ENCODE measurements at regions not wholly inside any gene's neighbourhood (a gene's known extent, or its start where the extent isn't known, plus 50 kb on each side); places are given as distances from the start of the nearest gene placed in this dataset.
"Not testable (repeated sequence)": the region's sequence is repeated elsewhere in the genome, so short reads cannot be mapped to it uniquely, and the experiment has no call there.

DNA sequence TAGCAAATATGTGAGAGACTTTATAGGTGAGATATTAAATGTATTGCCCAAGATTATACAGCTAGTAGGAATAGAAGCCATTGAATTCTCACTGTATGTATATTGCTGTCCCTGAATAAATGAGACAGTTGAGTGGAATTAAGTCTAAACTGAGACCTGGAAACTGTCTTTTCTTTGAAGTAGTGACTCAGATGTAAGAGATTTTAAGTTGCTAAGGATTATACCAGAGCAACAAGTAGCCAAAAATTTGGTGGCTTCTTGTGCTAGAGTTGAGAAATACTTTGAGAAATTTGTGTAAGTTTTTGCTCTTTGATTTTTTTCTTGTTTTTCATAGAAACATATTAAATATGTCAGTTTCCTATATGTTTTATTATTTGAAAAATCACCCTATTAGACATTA lies 58.7 kb downstream of the TANC2 start:
- no peaks in the 10 kb centered on the region for H3K4me1 ChIP-seq (ENCODE audit: insufficient read depth)
- no peak for DNase-seq
- H3K27me3 ChIP-seq, result no peaks in the 10 kb centered on the region
- TF ChIP-seq EP300 (IDR thresholded peaks at IDR 0.05) (no peak), POLR2A (IDR thresholded peaks at IDR 0.05) (no peak)
- TF ChIP-seq, protein P1, sequence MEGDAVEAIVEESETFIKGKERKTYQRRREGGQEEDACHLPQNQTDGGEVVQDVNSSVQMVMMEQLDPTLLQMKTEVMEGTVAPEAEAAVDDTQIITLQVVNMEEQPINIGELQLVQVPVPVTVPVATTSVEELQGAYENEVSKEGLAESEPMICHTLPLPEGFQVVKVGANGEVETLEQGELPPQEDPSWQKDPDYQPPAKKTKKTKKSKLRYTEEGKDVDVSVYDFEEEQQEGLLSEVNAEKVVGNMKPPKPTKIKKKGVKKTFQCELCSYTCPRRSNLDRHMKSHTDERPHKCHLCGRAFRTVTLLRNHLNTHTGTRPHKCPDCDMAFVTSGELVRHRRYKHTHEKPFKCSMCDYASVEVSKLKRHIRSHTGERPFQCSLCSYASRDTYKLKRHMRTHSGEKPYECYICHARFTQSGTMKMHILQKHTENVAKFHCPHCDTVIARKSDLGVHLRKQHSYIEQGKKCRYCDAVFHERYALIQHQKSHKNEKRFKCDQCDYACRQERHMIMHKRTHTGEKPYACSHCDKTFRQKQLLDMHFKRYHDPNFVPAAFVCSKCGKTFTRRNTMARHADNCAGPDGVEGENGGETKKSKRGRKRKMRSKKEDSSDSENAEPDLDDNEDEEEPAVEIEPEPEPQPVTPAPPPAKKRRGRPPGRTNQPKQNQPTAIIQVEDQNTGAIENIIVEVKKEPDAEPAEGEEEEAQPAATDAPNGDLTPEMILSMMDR (IDR thresholded peaks at IDR 0.05), result no peak
- intact Hi-C loops (cut with DNase I), result no loop called here
- no peaks in the 10 kb centered on the region for H3K36me3 ChIP-seq
- H3K4me3 ChIP-seq, result no peak overlapping the region
- H3K27ac ChIP-seq, result no peak overlapping the region
- H3K9me3 ChIP-seq, result no peaks in the 10 kb centered on the region

DNA sequence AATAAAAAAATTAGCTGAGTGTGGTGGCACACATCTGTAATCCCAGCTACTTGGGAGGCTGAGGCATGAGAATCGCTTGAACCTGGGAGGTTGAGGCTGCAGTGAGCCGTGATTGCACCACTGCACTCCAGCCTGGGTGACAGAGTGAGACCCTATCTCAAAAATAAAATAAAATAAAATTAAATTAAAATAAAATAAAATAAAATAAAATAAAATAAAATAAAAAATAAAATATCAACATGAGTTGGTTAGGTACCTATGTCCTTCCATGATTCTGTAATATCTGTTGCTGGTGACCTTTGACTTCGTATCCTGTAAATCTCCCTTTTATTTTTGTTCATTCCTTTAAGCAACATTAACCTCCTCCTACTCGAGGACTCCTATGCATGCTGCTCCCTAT lies 59.6 kb downstream of the TANC2 start:
- H3K27me3 ChIP-seq; DNase-seq; H3K36me3 ChIP-seq; H3K4me3 ChIP-seq; H3K9me3 ChIP-seq; H3K4me1 ChIP-seq (ENCODE audit: insufficient read depth); H3K27ac ChIP-seq: not testable (repeated sequence)
- 90 to 92% (median 91%) methylated on average over 4 of the region's 4 CpGs for WGBS, 3 donors
- intact Hi-C loops (cut with DNase I), result loop anchor here in 1 of 4 donors (2.0 kb wide), 1 partner anchor 19 kb away; no protein-coding TSS in a partner anchor

DNA sequence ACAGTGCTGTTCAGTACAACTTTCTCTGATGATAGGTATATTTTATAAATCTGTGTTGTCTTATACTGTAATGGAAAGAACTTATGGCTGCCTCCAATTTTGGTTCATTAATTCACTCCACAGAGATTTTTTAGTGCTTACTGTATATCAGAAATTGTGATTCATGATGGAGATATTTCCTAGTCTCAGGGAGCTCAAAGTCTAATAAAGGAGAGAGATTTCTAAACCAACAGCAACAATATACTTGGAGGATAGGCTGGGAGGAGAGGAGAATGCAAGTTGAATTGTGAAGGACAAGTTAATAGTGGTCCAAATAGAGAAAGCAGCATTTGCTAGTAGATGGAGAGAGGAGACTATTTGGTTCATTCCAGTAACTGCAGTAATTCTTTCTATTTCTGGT lies 63.5 kb downstream of the TANC2 start:
- Histone ChIP-seq H3K27me3 (no peaks in the 10 kb centered on the region), H3K9me3 (no peaks in the 10 kb centered on the region), H3K27ac (no peak overlapping the region), H3K36me3 (no peaks in the 10 kb centered on the region), H3K4me1 (ENCODE audit: insufficient read depth) (no peaks in the 10 kb centered on the region), H3K4me3 (no peak overlapping the region)
- intact Hi-C loops (cut with DNase I), result no loop called here
- TF ChIP-seq, protein P1 (IDR thresholded peaks at IDR 0.05), result no peak
- no peak for TF ChIP-seq EP300 (IDR thresholded peaks at IDR 0.05)
- TF ChIP-seq POLR2A (IDR thresholded peaks at IDR 0.05), result no peak
- no peak for DNase-seq

DNA sequence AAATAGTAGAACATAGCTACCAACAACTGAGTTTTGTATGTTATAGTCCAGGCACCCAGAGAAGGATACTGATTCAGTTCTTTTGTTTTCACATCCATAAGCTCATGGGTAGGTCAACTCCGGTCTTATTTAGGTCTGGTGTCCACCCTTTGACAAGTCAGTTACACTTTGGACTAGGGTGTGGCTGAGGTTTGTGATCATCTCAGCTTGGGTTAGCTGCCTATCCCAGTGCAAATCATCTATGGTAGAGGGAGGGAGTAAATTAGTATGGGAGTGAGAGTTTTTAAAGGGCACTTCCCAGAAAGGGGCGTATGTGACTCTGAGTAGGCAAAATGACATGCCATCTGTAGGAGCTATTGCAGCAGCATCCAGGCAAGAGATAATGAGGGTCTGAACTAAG lies 66.1 kb downstream of the TANC2 start:
- Histone ChIP-seq H3K4me3 (no peak overlapping the region), H3K4me1 (ENCODE audit: insufficient read depth) (no peaks in the 10 kb centered on the region), H3K36me3 (no peaks in the 10 kb centered on the region), H3K27me3 (no peaks in the 10 kb centered on the region), H3K27ac (no peak overlapping the region), H3K9me3 (no peaks in the 10 kb centered on the region)
- no peak for DNase-seq
- WGBS, 3 donors, result 92 to 97% (median 95%) methylated on average over 2 of the region's 2 CpGs
- intact Hi-C loops (cut with DNase I), result no loop called here
- TF ChIP-seq POLR2A (IDR thresholded peaks at IDR 0.05), result no peak
- TF ChIP-seq, protein P1 (IDR thresholded peaks at IDR 0.05), result no peak
- no peak for TF ChIP-seq EP300 (IDR thresholded peaks at IDR 0.05)

DNA sequence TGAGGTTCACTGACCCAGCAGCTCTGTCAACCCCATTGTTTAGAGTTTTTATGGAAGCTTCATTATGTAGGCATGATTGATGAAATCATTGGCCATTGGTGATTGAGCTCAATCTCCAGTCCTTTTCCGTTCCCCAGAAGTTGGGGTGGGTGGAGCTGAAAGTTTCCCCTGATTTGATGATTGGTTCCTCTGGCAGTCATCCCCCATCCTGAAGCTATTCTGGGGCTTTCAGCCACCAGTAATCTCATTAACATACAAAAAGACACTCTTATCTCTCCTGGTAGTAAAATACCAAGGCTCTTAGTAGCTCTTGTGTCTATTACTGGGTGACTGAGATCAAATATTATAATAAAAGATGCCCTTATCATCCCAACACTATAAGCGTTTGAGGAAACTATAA lies 67.1 kb downstream of the TANC2 start:
- intact Hi-C loops (cut with DNase I), result no loop called here
- DNase-seq, result no peak
- 91 to 93% (median 92%) methylated on average over 2 of the region's 2 CpGs for WGBS, 3 donors
- Histone ChIP-seq H3K4me3 (no peak overlapping the region), H3K9me3 (no peaks in the 10 kb centered on the region), H3K4me1 (ENCODE audit: insufficient read depth) (no peaks in the 10 kb centered on the region), H3K36me3 (no peaks in the 10 kb centered on the region), H3K27me3 (no peaks in the 10 kb centered on the region), H3K27ac (no peak overlapping the region)
- TF ChIP-seq, protein P1 (IDR thresholded peaks at IDR 0.05), result no peak
- no peak for TF ChIP-seq EP300 (IDR thresholded peaks at IDR 0.05)
- TF ChIP-seq POLR2A (IDR thresholded peaks at IDR 0.05), result no peak

All from ovary (tissue), 7 donors.